OCI-LY1 (cell line): ENCODE measurements at regions not wholly inside any gene's neighbourhood (a gene's known extent, or its start where the extent isn't known, plus 50 kb on each side); places are given as distances from the start of the nearest gene placed in this dataset.

Source experiments
- CTCF ChIP-seq: fragments of 200-600 bp; sonication (generic), shearing (Covaris generic); IDR thresholded peaks from 2 replicates; pipeline ENCODE4 v1.5.1; 2017; ENCODE audit warnings: mild to moderate bottlenecking, antibody characterized with exemption, low read length, moderate library complexity, mixed read lengths
- EZH2 ChIP-seq: fragments of 200-600 bp; sonication (generic), shearing (Covaris generic); IDR thresholded peaks from 2 replicates; pipeline ENCODE4 v1.8.0; 2017; ENCODE audit warnings: borderline replicate concordance, mixed run types, mild to moderate bottlenecking, antibody characterized with exemption, low read length, moderate library complexity, mixed read lengths

GRCh38 chrX:106341823-106342222 lies 173.7 kb downstream of the PWWP3B start:
- TF ChIP-seq CTCF: no peak
- TF ChIP-seq EZH2: no peak
